NT2/D1 (cell line): ENCODE measurements at regions not wholly inside any gene's neighbourhood (a gene's known extent, or its start where the extent isn't known, plus 50 kb on each side); places are given as distances from the start of the nearest gene placed in this dataset.

ENCODE experiments used
- SUZ12 ChIP-seq: IDR thresholded peaks from 2 replicates; pipeline ENCODE4 v1.6.1; 2011; ENCODE audit not compliant: insufficient read length, insufficient read depth; ENCODE audit errors: extremely low read depth
- YY1 ChIP-seq: IDR thresholded peaks from 2 replicates; pipeline ENCODE4 v1.6.1; 2011; ENCODE audit not compliant: insufficient read length, insufficient read depth
- ZNF274 ChIP-seq: IDR thresholded peaks from 2 replicates; pipeline ENCODE4 v1.6.1; 2011; ENCODE audit warnings: mild to moderate bottlenecking, low read depth, low read length

DNA sequence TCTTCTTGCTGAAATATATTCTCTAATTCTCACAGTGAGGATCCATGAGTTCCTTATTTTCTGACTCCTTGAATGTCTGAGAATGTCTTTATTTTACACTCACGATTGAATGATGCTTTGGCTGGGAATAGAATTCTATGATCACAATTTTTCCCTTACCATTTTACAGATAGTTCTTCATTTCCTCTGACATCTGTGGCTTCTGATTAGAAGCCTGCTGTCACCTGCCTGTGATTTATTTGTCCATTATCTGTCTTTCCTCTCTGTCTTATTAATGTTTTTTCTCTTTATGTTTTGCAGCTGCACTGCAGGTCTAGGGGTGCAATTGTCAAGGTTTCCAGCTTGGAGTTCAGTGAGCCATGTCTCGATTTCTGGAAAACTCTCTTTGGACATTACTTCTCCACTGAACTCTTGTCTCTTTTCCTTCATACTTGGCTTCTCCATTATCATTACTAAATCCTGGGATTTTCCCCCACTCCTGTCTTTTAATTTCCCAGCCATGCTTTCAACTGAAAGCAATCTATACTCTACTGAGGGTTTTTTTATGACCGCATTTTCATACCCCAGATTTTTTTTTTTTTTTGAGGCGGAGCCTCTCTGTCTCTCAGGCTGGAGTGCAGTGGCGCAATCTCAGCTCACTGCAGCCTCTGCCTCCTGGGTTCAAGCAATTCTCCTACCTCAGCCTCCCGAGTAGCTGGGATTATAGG lies 85.8 kb upstream of the PRNP start:
- TF ChIP-seq YY1, result no peak
- no peak for TF ChIP-seq ZNF274
- no peak for TF ChIP-seq SUZ12
